Testis (tissue), 2 donors: ENCODE measurements at regions not wholly inside any gene's neighbourhood (a gene's known extent, or its start where the extent isn't known, plus 50 kb on each side); places are given as distances from the start of the nearest gene placed in this dataset.

Source experiments
- CTCF ChIP-seq, 3 experiments: fragments of 450-650 bp in 2 of 3; fragments of 200-600 bp in 1 of 3; sonication (generic) in 1 of 3; IDR thresholded peaks; one replicate each; pipeline ENCODE4 v1.5.1; 2016 to 2019; ENCODE audit warnings: antibody characterized with exemption in 3 of 3, mild to moderate bottlenecking in 2 of 3, moderate library complexity in 1 of 3
- POLR2A ChIP-seq: fragments of 450-650 bp; IDR thresholded peaks from one replicate; pipeline ENCODE4 v1.6.1; 2017; ENCODE audit warnings: antibody characterized with exemption, mild to moderate bottlenecking, moderate library complexity

GRCh38 chr1:234680331-234680904 is 70.4 kb upstream of the IRF2BP2 start:
- TF ChIP-seq CTCF (IDR thresholded peaks at IDR 0.05) (no peak), POLR2A (no peak)
